ENCODE measurements at regions not wholly inside any gene's neighbourhood (a gene's known extent, or its start where the extent isn't known, plus 50 kb on each side); places are given as distances from the start of the nearest gene placed in this dataset.
"Not testable (repeated sequence)": the region's sequence is repeated elsewhere in the genome, so short reads cannot be mapped to it uniquely, and the experiment has no call there.

DNA sequence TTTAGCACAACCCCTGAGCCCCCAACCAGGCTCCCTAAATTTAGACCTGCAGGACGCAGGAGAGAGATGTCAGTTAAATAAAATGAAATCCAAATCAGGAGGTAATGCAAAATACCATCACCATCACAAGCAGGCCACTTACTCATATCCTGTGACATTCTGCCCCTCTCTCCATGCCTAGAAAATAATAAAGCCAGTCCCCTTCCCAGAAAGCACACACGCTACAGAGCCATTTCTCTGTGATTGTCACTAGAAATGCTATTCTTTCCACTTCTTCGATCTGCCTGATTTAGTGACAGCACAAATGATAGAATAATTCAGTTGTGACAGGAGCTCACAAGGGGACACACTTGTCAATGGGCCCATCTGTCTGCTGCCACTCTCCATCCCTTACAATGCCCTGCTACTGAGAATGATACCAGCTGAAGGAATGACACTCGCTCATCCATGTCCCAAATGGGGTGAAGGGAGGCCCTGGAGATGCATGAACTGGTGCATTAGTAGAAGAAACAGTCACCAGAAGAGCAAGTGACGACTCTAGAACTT lies 272.1 kb downstream of the SP3 start:
- no peaks in the 10 kb centered on the region for H3K27me3 Mint-ChIP-seq
- H3K9me3 Mint-ChIP-seq = peaks cover 2 to 3% (median 3%) of the 10 kb centered on the region in 3 donors
- no peaks in the 10 kb centered on the region for H3K36me3 Mint-ChIP-seq
- H3K27ac Mint-ChIP-seq = peak overlapping the region in 1 of 3 donors; percentile 6
- H3K4me1 Mint-ChIP-seq = peaks cover 0 to 2% (median 0%) of the 10 kb centered on the region in 3 donors
- H3K4me3 Mint-ChIP-seq = peak overlapping the region in 1 of 4 donors; percentile 17

DNA sequence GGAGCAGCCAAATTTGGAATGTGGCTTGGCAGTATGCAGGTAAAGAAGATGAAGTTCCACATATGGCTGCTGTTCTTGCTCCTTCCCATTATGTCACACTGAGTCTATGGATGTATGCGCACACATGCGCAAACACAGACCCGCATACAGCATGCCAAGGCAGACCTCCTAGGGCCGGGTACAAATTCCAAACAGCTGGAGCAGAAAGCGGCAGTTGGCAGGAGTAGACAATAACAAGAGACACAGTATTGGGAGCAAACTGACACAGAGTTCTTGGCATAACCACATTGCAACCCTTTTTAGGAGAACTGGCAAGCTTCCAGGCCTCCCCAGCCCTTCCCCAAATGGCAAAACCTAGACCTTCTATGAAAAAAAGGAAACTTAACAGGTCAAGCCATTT lies 268.9 kb downstream of the SP3 start:
- Mint-ChIP-seq H3K36me3 (no peaks in the 10 kb centered on the region), H3K27ac (no peak overlapping the region), H3K4me1 (no peaks in the 10 kb centered on the region), H3K4me3 (no peak overlapping the region), H3K9me3 (peaks cover 2 to 3% (median 3%) of the 10 kb centered on the region in 3 donors), H3K27me3 (no peaks in the 10 kb centered on the region)

GRCh38 chr2:173697929-173698328 lies 267.2 kb downstream of the SP3 start:
- Mint-ChIP-seq H3K4me3 (no peak overlapping the region), H3K27me3 (no peaks in the 10 kb centered on the region), H3K4me1 (no peaks in the 10 kb centered on the region), H3K36me3 (no peaks in the 10 kb centered on the region), H3K9me3 (peaks cover 2 to 3% (median 3%) of the 10 kb centered on the region in 3 donors), H3K27ac (no peak overlapping the region)

- Mint-ChIP-seq H3K4me3 (no peak overlapping the region), H3K27me3 (peaks cover 9% of the 10 kb centered on the region), H3K9me3 (no peaks in the 10 kb centered on the region), H3K36me3 (no peaks in the 10 kb centered on the region), H3K27ac (no peak overlapping the region), H3K4me1 (no peaks in the 10 kb centered on the region)
These were observed 259.5 kb downstream of the SP3 start for GRCh38 chr2:173705656-173706055.

GRCh38 chr2:173706936-173707335 lies 258.2 kb downstream of the SP3 start:
- no peaks in the 10 kb centered on the region for H3K9me3 Mint-ChIP-seq
- no peak overlapping the region for H3K27ac Mint-ChIP-seq
- no peaks in the 10 kb centered on the region for H3K36me3 Mint-ChIP-seq
- H3K27me3 Mint-ChIP-seq = peaks cover 10% of the 10 kb centered on the region
- no peaks in the 10 kb centered on the region for H3K4me1 Mint-ChIP-seq
- no peak overlapping the region for H3K4me3 Mint-ChIP-seq

- Mint-ChIP-seq H3K9me3 (no peaks in the 10 kb centered on the region), H3K27ac (no peak overlapping the region), H3K4me3 (no peak overlapping the region), H3K4me1 (no peaks in the 10 kb centered on the region), H3K27me3 (peaks cover 10% of the 10 kb centered on the region), H3K36me3 (no peaks in the 10 kb centered on the region)
These were observed 256.4 kb downstream of the SP3 start for GRCh38 chr2:173708806-173709205.

DNA sequence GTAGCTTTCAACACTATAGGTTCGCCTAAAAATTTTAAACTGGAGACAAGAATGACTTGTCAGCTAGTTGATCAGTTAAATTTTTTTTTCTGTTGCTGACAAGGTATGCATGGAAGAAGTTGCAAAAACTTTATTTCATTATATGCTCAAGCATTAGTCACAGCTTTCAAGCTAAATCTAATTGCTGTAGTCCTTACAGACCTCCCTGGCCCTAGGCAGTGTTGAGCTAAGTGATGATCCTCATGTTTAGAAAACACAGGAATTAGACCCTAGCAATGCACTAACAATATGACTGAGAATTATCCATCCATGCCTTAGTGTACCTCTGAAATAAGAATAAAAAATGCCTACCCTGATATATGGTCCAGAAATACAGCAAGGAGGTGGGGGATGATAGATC lies 253.4 kb downstream of the SP3 start:
- H3K9me3 Mint-ChIP-seq = peaks cover 0 to 2% (median 0%) of the 10 kb centered on the region in 3 donors
- H3K4me3 Mint-ChIP-seq = no peak overlapping the region
- H3K27ac Mint-ChIP-seq = no peak overlapping the region
- H3K36me3 Mint-ChIP-seq = no peaks in the 10 kb centered on the region
- H3K4me1 Mint-ChIP-seq = no peaks in the 10 kb centered on the region
- peaks cover 5% of the 10 kb centered on the region for H3K27me3 Mint-ChIP-seq

DNA sequence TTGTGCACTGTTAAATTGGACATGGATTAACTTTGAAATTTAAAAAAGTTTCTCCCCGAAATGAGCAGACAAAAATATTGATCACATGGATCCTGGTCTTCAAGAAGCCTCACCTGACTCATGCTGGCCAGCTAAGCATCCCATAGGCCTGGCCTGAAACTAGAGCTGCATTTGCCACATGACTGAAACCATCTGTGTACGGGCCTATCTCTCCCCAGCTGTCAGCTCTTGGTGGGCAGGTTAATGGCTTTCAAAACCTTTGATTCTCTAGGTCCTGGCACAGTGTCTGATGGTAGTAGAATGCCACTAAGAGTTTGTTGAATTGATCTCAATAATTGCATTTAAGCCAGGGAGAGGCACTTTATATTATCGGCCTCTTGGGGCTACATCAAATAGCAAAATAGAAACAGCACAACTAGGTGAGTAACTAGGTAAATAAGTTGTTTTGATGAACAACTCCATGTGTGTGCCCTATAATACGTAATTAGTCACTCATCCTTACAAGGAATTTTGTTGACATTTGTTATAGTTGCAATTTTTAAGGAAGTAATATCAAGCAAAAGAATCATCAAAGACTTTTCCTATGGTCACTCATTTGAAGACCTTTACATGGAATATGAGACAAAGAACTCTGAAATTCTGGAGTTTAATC lies 251.1 kb downstream of the SP3 start:
- Mint-ChIP-seq H3K27me3 (peaks cover 10% of the 10 kb centered on the region), H3K9me3 (peaks cover 0 to 2% (median 0%) of the 10 kb centered on the region in 3 donors), H3K4me3 (no peak overlapping the region), H3K27ac (no peak overlapping the region), H3K36me3 (no peaks in the 10 kb centered on the region), H3K4me1 (no peaks in the 10 kb centered on the region)

GRCh38 chr2:173715441-173715840 lies 249.7 kb downstream of the SP3 start:
- Mint-ChIP-seq H3K27me3 (peaks cover 10% of the 10 kb centered on the region), H3K4me1 (no peaks in the 10 kb centered on the region)

DNA sequence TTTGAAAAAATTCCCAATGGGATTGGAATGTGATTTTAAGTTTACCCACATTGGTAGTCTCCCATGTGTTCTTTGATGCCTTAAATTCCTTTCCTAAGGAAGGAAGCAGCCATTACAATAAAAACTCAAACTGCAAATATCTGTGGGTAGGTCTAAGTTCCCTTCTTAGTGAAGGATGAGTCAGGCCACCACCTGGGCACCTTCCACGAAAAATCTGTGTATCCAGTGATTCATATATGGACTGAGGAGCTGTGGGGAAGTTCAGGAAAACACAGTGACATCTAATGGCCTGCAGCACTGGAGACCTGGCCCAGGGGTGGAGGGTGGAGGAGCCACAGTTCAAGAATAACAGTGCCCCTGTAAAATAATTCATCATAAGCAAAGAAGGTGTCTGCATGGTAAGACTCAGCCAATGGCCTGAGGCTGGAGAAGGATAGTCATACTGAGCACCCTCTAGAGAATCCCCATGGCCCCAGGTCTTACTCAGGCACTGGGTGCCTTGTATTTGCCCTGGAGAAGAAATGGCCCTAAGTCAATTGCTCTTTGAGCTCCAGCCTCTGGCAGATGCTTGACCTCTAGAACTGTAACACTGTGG lies 248.6 kb downstream of the SP3 start:
- Mint-ChIP-seq H3K27me3 (peaks cover 9% of the 10 kb centered on the region), H3K4me1 (no peaks in the 10 kb centered on the region)

More at GRCh38 chr2:173715441-173715840, 249.7 kb downstream of the SP3 start:
- Mint-ChIP-seq H3K27ac (no peak overlapping the region), H3K36me3 (no peaks in the 10 kb centered on the region), H3K4me3 (no peak overlapping the region), H3K9me3 (peaks cover 0 to 2% (median 0%) of the 10 kb centered on the region in 3 donors)

DNA sequence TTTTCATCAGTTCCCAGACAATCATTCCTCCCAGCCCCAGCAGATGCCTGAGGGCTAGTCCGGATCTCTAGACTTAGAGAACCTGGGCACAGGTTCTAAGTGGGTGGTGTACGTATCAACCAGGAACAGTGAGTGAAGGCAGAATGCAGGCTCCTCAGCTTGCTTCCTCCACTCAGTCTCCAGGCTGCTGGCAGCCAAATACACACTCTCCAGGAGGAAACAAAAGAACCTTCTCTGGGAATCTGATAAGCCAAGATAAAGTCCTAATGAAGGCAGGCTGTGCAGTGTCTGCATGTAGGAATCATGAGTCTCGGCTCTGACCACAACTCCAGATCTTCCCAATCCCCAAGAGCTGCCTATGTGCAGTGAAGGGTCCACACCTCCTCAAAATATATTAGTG lies 245.7 kb downstream of the SP3 start:
- Mint-ChIP-seq H3K4me3 (no peak overlapping the region), H3K9me3 (peaks cover 0 to 2% (median 0%) of the 10 kb centered on the region in 3 donors), H3K27me3 (peaks cover 10% of the 10 kb centered on the region), H3K27ac (no peak overlapping the region), H3K36me3 (no peaks in the 10 kb centered on the region), H3K4me1 (no peaks in the 10 kb centered on the region)

More for the DNA sequence above, 248.6 kb downstream of the SP3 start:
- no peak overlapping the region for H3K4me3 Mint-ChIP-seq
- H3K27ac Mint-ChIP-seq = peak overlapping the region in 1 of 3 donors; percentile 26
- no peaks in the 10 kb centered on the region for H3K36me3 Mint-ChIP-seq
- H3K9me3 Mint-ChIP-seq = peaks cover 0 to 2% (median 0%) of the 10 kb centered on the region in 3 donors

GRCh38 chr2:173720306-173720705 lies 244.9 kb downstream of the SP3 start:
- Mint-ChIP-seq H3K27ac (no peak overlapping the region), H3K36me3 (no peaks in the 10 kb centered on the region), H3K4me1 (no peaks in the 10 kb centered on the region), H3K9me3 (peaks cover 0 to 2% (median 0%) of the 10 kb centered on the region in 3 donors), H3K27me3 (peaks cover 10% of the 10 kb centered on the region), H3K4me3 (no peak overlapping the region)

DNA sequence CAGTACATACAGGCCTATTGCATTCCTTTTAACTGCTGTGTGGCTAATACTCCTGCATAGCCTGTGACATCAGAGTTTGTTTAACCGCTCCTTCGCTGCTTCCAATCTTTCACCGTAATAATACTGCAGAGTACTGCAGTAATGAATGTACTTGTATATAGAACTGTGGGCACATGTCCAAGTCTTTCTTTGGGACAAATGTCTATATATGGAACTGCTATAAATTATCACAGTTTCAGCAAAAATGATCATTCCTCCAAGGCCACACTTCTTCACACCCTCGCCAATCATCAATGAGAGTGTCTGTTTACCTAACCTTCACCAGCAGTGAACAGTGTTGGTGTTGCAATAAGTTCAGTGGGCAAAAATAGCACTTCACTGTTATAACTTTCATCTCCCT lies 230.4 kb downstream of the SP3 start:
- no peaks in the 10 kb centered on the region for H3K4me1 Mint-ChIP-seq
- H3K27me3 Mint-ChIP-seq = peaks cover 2% of the 10 kb centered on the region
- peaks cover 0 to 4% (median 3%) of the 10 kb centered on the region in 3 donors for H3K9me3 Mint-ChIP-seq
- no peak overlapping the region for H3K27ac Mint-ChIP-seq
- no peak overlapping the region for H3K4me3 Mint-ChIP-seq
- no peaks in the 10 kb centered on the region for H3K36me3 Mint-ChIP-seq

- H3K36me3 Mint-ChIP-seq, H3K27ac Mint-ChIP-seq, H3K9me3 Mint-ChIP-seq, H3K27me3 Mint-ChIP-seq, H3K4me3 Mint-ChIP-seq, H3K4me1 Mint-ChIP-seq: not testable (repeated sequence)
These were observed 227.1 kb downstream of the SP3 start for GRCh38 chr2:173737954-173738575.

DNA sequence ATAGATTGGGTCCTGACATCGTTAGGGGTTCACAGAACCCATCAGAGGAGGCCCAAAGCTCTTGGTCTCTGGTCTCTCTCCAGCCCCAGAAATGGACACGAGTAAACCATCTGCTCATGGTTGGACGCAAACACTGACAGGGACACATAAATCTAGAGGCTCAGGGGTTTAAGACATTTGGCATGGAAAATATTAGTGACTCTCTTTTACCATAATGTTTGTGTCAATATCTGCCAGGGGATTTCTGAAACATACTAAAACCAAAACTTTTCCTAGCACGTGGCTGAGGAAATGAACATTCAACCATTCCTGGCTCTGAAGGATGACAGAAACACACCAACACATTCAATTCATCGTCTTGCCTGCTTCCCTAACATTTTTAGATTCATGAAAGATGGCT lies 226.2 kb downstream of the SP3 start:
- Mint-ChIP-seq H3K36me3 (no peaks in the 10 kb centered on the region), H3K27me3 (peaks cover 9% of the 10 kb centered on the region), H3K4me1 (no peaks in the 10 kb centered on the region), H3K27ac (no peak overlapping the region), H3K9me3 (peaks cover 0 to 4% (median 3%) of the 10 kb centered on the region in 3 donors), H3K4me3 (no peak overlapping the region)

All from IgD-negative memory B cell (primary cell).